K562 (cell line): ENCODE measurements at regions not wholly inside any gene's neighbourhood (a gene's known extent, or its start where the extent isn't known, plus 50 kb on each side); places are given as distances from the start of the nearest gene placed in this dataset.

Experiments used
- ATAC-seq: fragments of 200-7000 bp; cut with Tn5 transposase; 3 replicates; pipeline ENCODE4 v1.9.1; 2020; ENCODE audit warnings: moderate library complexity
- BruUV-seq: library from RNA; stranded (reverse); fragments of 400-500 nt; replicated peaks from 2 replicates; lab custom pipeline; 2021; lab: Mats Ljungman, UMichigan
- CTCF ChIA-PET: fragments of 300-600 bp; formaldehyde crosslinking; extraction: SDS; loops from one replicate; lab custom pipeline; 2021; ENCODE audit warnings: low intra/inter-chr PET ratio; lab: Yijun Ruan, JAX
- POLR2A ChIA-PET: fragments of 300-600, 350-650 bp; sonication (Branson Sonifier 250); formaldehyde crosslinking; extraction: SDS; loops from one replicate; lab custom pipeline; 2021; ENCODE audit warnings: antibody characterized with exemption, inconsistent platforms; lab: Yijun Ruan, JAX
- DNase-seq, 4 experiments: peaks; one replicate each; pipeline versions ENCODE4 v3.0.0 to v3.0.0-alpha.2; 2011 to 2018; ENCODE audit warnings: low spot score in 3 of 4, mixed read lengths in 3 of 4; ENCODE audit errors: extremely low read depth in 1 of 4
- FAIRE-seq: peaks from 2 replicates; lab custom pipeline; 2011; peaks lifted over from hg19 to GRCh38; lab: Jason Lieb, UNC
- H2AFZ ChIP-seq: 2 replicates; pipeline ENCODE4 v1.6.0; 2011; ENCODE audit warnings: low read depth, low read length, control low read depth, inconsistent platforms
- H3K27ac ChIP-seq: fragments of 200-600 bp; 3 replicates; pipeline ENCODE4 v1.8.0; 2011; ENCODE audit warnings: low read depth, mild to moderate bottlenecking, control low read depth, inconsistent platforms, low read length, moderate library complexity, mixed read lengths; ENCODE audit errors: extremely low read depth
- H3K27me3 ChIP-seq, 2 experiments: fragments of 300-600 bp in 1 of 2; 2 replicates in 1 of 2; 3 replicates in 1 of 2; pipeline versions ENCODE4 v1.6.0 to v1.8.0; 2011; ENCODE audit warnings: inconsistent platforms in 2 of 2, low read length in 2 of 2, mild to moderate bottlenecking in 1 of 2, mixed read lengths in 1 of 2, moderate library complexity in 1 of 2; ENCODE audit not compliant: control insufficient read depth in 2 of 2, insufficient read depth in 2 of 2
- H3K36me3 ChIP-seq: fragments of 300-600 bp; 3 replicates; pipeline ENCODE4 v1.8.0; 2011; ENCODE audit warnings: mild to moderate bottlenecking, low read length, inconsistent platforms; ENCODE audit not compliant: control insufficient read depth, insufficient read depth
- H3K4me1 ChIP-seq, 2 experiments: fragments of 200-600 bp in 1 of 2; replicated peaks in 1 of 2; 2 replicates in 1 of 2; 3 replicates in 1 of 2; pipeline versions ENCODE4 v1.5.1 to v1.8.0; 2011; ENCODE audit warnings: inconsistent platforms in 2 of 2, low read length in 2 of 2, mild to moderate bottlenecking in 1 of 2, mixed read lengths in 1 of 2, moderate library complexity in 1 of 2; ENCODE audit not compliant: control insufficient read depth in 2 of 2, insufficient read depth in 2 of 2
- H3K4me2 ChIP-seq: 2 replicates; pipeline ENCODE4 v1.6.1; 2011; ENCODE audit warnings: low read length, control low read depth, inconsistent platforms, mixed read lengths; ENCODE audit not compliant: insufficient read depth
- H3K4me3 ChIP-seq: fragments of 200-600 bp; sonication (generic), shearing (Covaris generic); 2 replicates; pipeline ENCODE4 v1.5.1; 2016; ENCODE audit warnings: control low read depth, inconsistent platforms
- H3K79me2 ChIP-seq: fragments of 200-600 bp; 3 replicates; pipeline ENCODE4 v1.8.0; 2011; ENCODE audit warnings: low read length, inconsistent platforms; ENCODE audit not compliant: control insufficient read depth, insufficient read depth
- H3K9ac ChIP-seq, 2 experiments: 2 replicates each; pipeline versions ENCODE4 v1.6.0 to v1.6.1; 2011; ENCODE audit warnings: low read depth in 2 of 2, low read length in 2 of 2, control low read depth in 1 of 2, inconsistent platforms in 1 of 2, mild to moderate bottlenecking in 1 of 2, mixed read lengths in 1 of 2; ENCODE audit not compliant: insufficient read depth in 1 of 2
- H3K9me1 ChIP-seq: one replicate; pipeline ENCODE4 v1.6.0; 2011; ENCODE audit warnings: inconsistent platforms, mild to moderate bottlenecking, low read length, moderate library complexity; ENCODE audit not compliant: control insufficient read depth, insufficient read depth
- H3K9me3 ChIP-seq: replicated peaks from 2 replicates; pipeline ENCODE4 v1.5.1; 2011; ENCODE audit warnings: low read depth, low read length, inconsistent platforms; ENCODE audit not compliant: control insufficient read depth, insufficient read depth
- H4K20me1 ChIP-seq: replicated peaks from 2 replicates; pipeline ENCODE4 v1.6.1; 2011; ENCODE audit warnings: low read length, inconsistent platforms, mixed read lengths; ENCODE audit not compliant: control insufficient read depth, insufficient read depth
- ATF3 ChIP-seq, 2 experiments: fragments of 450-650 bp in 1 of 2; sonication (generic) in 1 of 2; formaldehyde crosslinking in 1 of 2; IDR thresholded peaks in 1 of 2; conservative IDR thresholded peaks in 1 of 2; 2 replicates each; pipeline versions ENCODE4 v1.6.1 to v1.8.1; 2016 to 2023; ENCODE audit warnings: mild to moderate bottlenecking in 2 of 2, moderate library complexity in 2 of 2, inconsistent platforms in 1 of 2, missing genetic modification reagents in 1 of 2
- ATF7 ChIP-seq: fragments of 450-650 bp; IDR thresholded peaks from 2 replicates; pipeline ENCODE4 v1.7.1; 2014; ENCODE audit warnings: mild to moderate bottlenecking, moderate library complexity
- HBP1 ChIP-seq: fragments of 450-650 bp; formaldehyde crosslinking; IDR thresholded peaks from 2 replicates; pipeline ENCODE4 v1.4.0; 2022; ENCODE audit warnings: missing genetic modification characterization
- MXD1 ChIP-seq: fragments of 250-450 bp; sonication (Bioruptor Pico); IDR thresholded peaks from 2 replicates; pipeline ENCODE4 v1.8.0; 2021; ENCODE audit warnings: borderline replicate concordance, mild to moderate bottlenecking, moderate library complexity; ENCODE audit not compliant: poor library complexity, severe bottlenecking
- NFIC ChIP-seq: fragments of 450-650 bp; IDR thresholded peaks from 2 replicates; pipeline ENCODE4 v1.6.1; 2017; ENCODE audit warnings: mild to moderate bottlenecking, inconsistent platforms
- PHF20 ChIP-seq: fragments of 450-650 bp; IDR thresholded peaks from 2 replicates; pipeline ENCODE4 v1.6.1; 2018; ENCODE audit not compliant: partially characterized antibody
- POU5F1 ChIP-seq: fragments of 150-350 bp; IDR thresholded peaks from 2 replicates; pipeline ENCODE4 v1.6.1; 2014; ENCODE audit warnings: borderline replicate concordance, low read length, low read depth, mild to moderate bottlenecking; ENCODE audit not compliant: partially characterized antibody
- PRMT5 ChIP-seq: sonication (generic); formaldehyde crosslinking; IDR thresholded peaks from 2 replicates; pipeline ENCODE4 v1.5.0; 2020; ENCODE audit warnings: missing genetic modification reagents
- ZNF551 ChIP-seq: fragments of 250-450 bp; sonication (Bioruptor Pico); IDR thresholded peaks from 2 replicates; pipeline ENCODE4 v1.5.0; 2021; ENCODE audit warnings: mild to moderate bottlenecking, moderate library complexity
- ZNF79 ChIP-seq: fragments of 250-450 bp; sonication (Bioruptor Pico); IDR thresholded peaks from 2 replicates; pipeline ENCODE4 v1.4.0; 2020; ENCODE audit warnings: low read depth, mild to moderate bottlenecking, moderate library complexity
- ZSCAN29 ChIP-seq: fragments of 450-650 bp; IDR thresholded peaks from 2 replicates; pipeline ENCODE4 v1.6.1; 2017
- WGBS: fragments of 100-300 bp; shearing (Covaris generic); methylation state at CpG from one replicate; pipeline ENCODE4 v1.1.6; 2016; ENCODE audit warnings: low coverage, mixed read lengths; ENCODE audit not compliant: insufficient coverage; ENCODE audit errors: missing lambda C conversion rate; 5-methylcytosine and 5-hydroxymethylcytosine counted together
- in situ Hi-C: fragments of 300-500 bp; cut with MboI; formaldehyde crosslinking; loops from 4 replicates; pipeline ENCODE4 v1.15.0; 2018; ENCODE audit warnings: inconsistent platforms, mixed read lengths
- intact Hi-C: fragments of 100-400 bp; cut with micrococcal nuclease; formaldehyde crosslinking; loops from 2 replicates; pipeline ENCODE4 v1.14.2; 2022

- 1% methylated on average over 4 of the region's 4 CpGs for WGBS
- no peaks in the 10 kb centered on the region for H4K20me1 ChIP-seq
- POLR2A ChIA-PET, result no interaction called here
- TF ChIP-seq POU5F1, result no peak
- TF ChIP-seq MXD1 (CRISPR knock-in tag), result no peak
- TF ChIP-seq PRMT5 (CRISPR knock-in tag), result no peak
- no peak for TF ChIP-seq ZSCAN29
- no peak for TF ChIP-seq ZNF551 (CRISPR knock-in tag)
- no peaks in the 10 kb centered on the region for H3K9me1 ChIP-seq
- no peak overlapping the region for H3K4me3 ChIP-seq
- FAIRE-seq (no peak), DNase-seq (no peak), ATAC-seq (no peak)
- intact Hi-C loops, result no loop called here
- CTCF ChIA-PET, result no interaction called here
- H3K9ac ChIP-seq, result no peak overlapping the region
- H3K36me3 ChIP-seq, result no peaks in the 10 kb centered on the region
- BruUV-seq, result no TSS peak
- H3K4me1 ChIP-seq, result no peaks in the 10 kb centered on the region
- H3K27me3 ChIP-seq, result peaks cover 0 to 5% of the 10 kb centered on the region in 2 experiments; a peak in 2 of 5 replicates
- H3K79me2 ChIP-seq, result no peaks in the 10 kb centered on the region
- no peak overlapping the region for H3K27ac ChIP-seq
- H2AFZ ChIP-seq, result no peak overlapping the region
- in situ Hi-C loops, result no loop called here
- H3K4me2 ChIP-seq, result no peak overlapping the region
- no peaks in the 10 kb centered on the region for H3K9me3 ChIP-seq
Observed at GRCh38 chr5:5018578-5018970, 121.6 kb upstream of the ADAMTS16 start.

- CTCF ChIA-PET, result no interaction called here
- BruUV-seq, result no TSS peak
- H2AFZ ChIP-seq, result no peak overlapping the region
- POLR2A ChIA-PET, result interaction anchor here (1.1 kb wide), 1 partner anchor 81 kb away, joined by 4 read pairs; no protein-coding TSS in a partner anchor
- no peak overlapping the region for H3K4me3 ChIP-seq
- H3K9ac ChIP-seq, result no peak overlapping the region
- no peak for ATAC-seq
- TF ChIP-seq NFIC (no peak), ATF7 (no peak), HBP1 (CRISPR knock-in tag) (no peak), ATF3 (IDR thresholded peaks at IDR 0.05) (no peak), ATF3 (CRISPR knock-in tag; conservative IDR thresholded peaks at IDR 0.05) (no peak), ZNF79 (CRISPR knock-in tag) (no peak), PHF20 (no peak)
- FAIRE-seq, result no peak
- H3K9me3 ChIP-seq, result no peaks in the 10 kb centered on the region
- no peaks in the 10 kb centered on the region for H3K36me3 ChIP-seq
- H3K79me2 ChIP-seq, result no peaks in the 10 kb centered on the region
- WGBS, result 0% methylated on average over 5 of the region's 5 CpGs
- no peak for DNase-seq
- intact Hi-C loops, result no loop called here
- H3K4me1 ChIP-seq, result no peaks in the 10 kb centered on the region
- in situ Hi-C loops, result no loop called here
- no peak overlapping the region for H3K27ac ChIP-seq
- peaks cover 0 to 5% of the 10 kb centered on the region in 2 experiments; a peak in 2 of 5 replicates for H3K27me3 ChIP-seq
- H3K4me2 ChIP-seq, result no peak overlapping the region
- no peaks in the 10 kb centered on the region for H4K20me1 ChIP-seq
- H3K9me1 ChIP-seq, result no peaks in the 10 kb centered on the region
Observed at GRCh38 chr5:5021436-5021835, 118.7 kb upstream of the ADAMTS16 start.
